HEK293 (cell line): ENCODE measurements at regions not wholly inside any gene's neighbourhood (a gene's known extent, or its start where the extent isn't known, plus 50 kb on each side); places are given as distances from the start of the nearest gene placed in this dataset.

ENCODE experiments used
- GLI2 ChIP-seq: fragments of 450-650 bp; formaldehyde crosslinking; IDR thresholded peaks from 2 replicates; pipeline ENCODE4; 2017; ENCODE audit warnings: missing biosample characterization, missing genetic modification characterization, low read depth, borderline replicate concordance
- GLIS2 ChIP-seq: fragments of 450-650 bp; formaldehyde crosslinking; IDR thresholded peaks from 2 replicates; pipeline ENCODE4 v1.5.1; 2016; ENCODE audit warnings: missing biosample characterization, missing genetic modification characterization
- HOXD13 ChIP-seq: sonication (generic); formaldehyde crosslinking; IDR thresholded peaks from 2 replicates; pipeline ENCODE4 v1.8.0; 2022; ENCODE audit warnings: missing genetic modification reagents, borderline replicate concordance
- KLF1 ChIP-seq: fragments of 450-650 bp; formaldehyde crosslinking; IDR thresholded peaks from 2 replicates; pipeline ENCODE4 v1.5.1; 2016; ENCODE audit warnings: missing biosample characterization, missing genetic modification characterization
- KLF9 ChIP-seq: fragments of 450-650 bp; formaldehyde crosslinking; IDR thresholded peaks from 2 replicates; pipeline ENCODE4 v1.5.1; 2016; ENCODE audit warnings: missing biosample characterization, missing genetic modification characterization, low read depth
- OSR2 ChIP-seq: fragments of 450-650 bp; formaldehyde crosslinking; IDR thresholded peaks from 2 replicates; pipeline ENCODE4 v1.5.1; 2016; ENCODE audit warnings: missing biosample characterization, missing genetic modification characterization
- OVOL3 ChIP-seq: fragments of 450-650 bp; formaldehyde crosslinking; IDR thresholded peaks from 2 replicates; pipeline ENCODE4 v1.5.1; 2016; ENCODE audit warnings: missing biosample characterization, missing genetic modification characterization
- YY1 ChIP-seq: fragments of 450-650 bp; formaldehyde crosslinking; IDR thresholded peaks from 2 replicates; pipeline ENCODE4 v1.5.1; 2018; ENCODE audit warnings: missing biosample characterization, missing genetic modification characterization
- ZBTB6 ChIP-seq: fragments of 450-650 bp; formaldehyde crosslinking; IDR thresholded peaks from 2 replicates; pipeline ENCODE4 v1.5.1; 2017; ENCODE audit warnings: missing biosample characterization, missing genetic modification characterization
- ZBTB8A ChIP-seq: fragments of 450-650 bp; formaldehyde crosslinking; IDR thresholded peaks from 2 replicates; pipeline ENCODE4 v1.5.1; 2016; ENCODE audit warnings: missing biosample characterization, missing genetic modification characterization
- ZNF121 ChIP-seq: fragments of 450-650 bp; formaldehyde crosslinking; IDR thresholded peaks from 2 replicates; pipeline ENCODE4 v1.5.1; 2016; ENCODE audit warnings: missing biosample characterization, missing genetic modification characterization
- ZNF132 ChIP-seq: fragments of 450-650 bp; formaldehyde crosslinking; IDR thresholded peaks from 2 replicates; pipeline ENCODE4 v1.5.1; 2017; ENCODE audit warnings: missing biosample characterization, missing genetic modification characterization, borderline replicate concordance
- ZNF133 ChIP-seq: fragments of 450-650 bp; formaldehyde crosslinking; IDR thresholded peaks from 2 replicates; pipeline ENCODE4 v1.5.1; 2016; ENCODE audit warnings: missing biosample characterization, missing genetic modification characterization
- ZNF140 ChIP-seq: fragments of 450-650 bp; formaldehyde crosslinking; IDR thresholded peaks from 2 replicates; pipeline ENCODE4 v1.5.1; 2016; ENCODE audit warnings: missing biosample characterization, missing genetic modification characterization
- ZNF157 ChIP-seq: fragments of 450-650 bp; formaldehyde crosslinking; IDR thresholded peaks from 2 replicates; pipeline ENCODE4 v1.5.1; 2016; ENCODE audit warnings: missing biosample characterization, missing genetic modification characterization
- ZNF169 ChIP-seq: fragments of 450-650 bp; formaldehyde crosslinking; IDR thresholded peaks from 2 replicates; pipeline ENCODE4 v1.5.1; 2016; ENCODE audit warnings: missing biosample characterization, missing genetic modification characterization
- ZNF223 ChIP-seq: fragments of 450-650 bp; formaldehyde crosslinking; IDR thresholded peaks from 2 replicates; pipeline ENCODE4 v1.5.1; 2016; ENCODE audit warnings: missing biosample characterization, missing genetic modification characterization
- ZNF292 ChIP-seq: fragments of 450-650 bp; formaldehyde crosslinking; IDR thresholded peaks from 2 replicates; pipeline ENCODE4 v1.5.1; 2016; ENCODE audit warnings: low read depth, missing biosample characterization, missing genetic modification characterization, borderline replicate concordance
- ZNF302 ChIP-seq: fragments of 450-650 bp; formaldehyde crosslinking; IDR thresholded peaks from 2 replicates; pipeline ENCODE4 v1.5.1; 2016; ENCODE audit warnings: missing biosample characterization, missing genetic modification characterization, low read depth
- ZNF341 ChIP-seq: fragments of 450-650 bp; formaldehyde crosslinking; IDR thresholded peaks from 2 replicates; pipeline ENCODE4; 2016; ENCODE audit warnings: low read depth, missing biosample characterization, missing genetic modification characterization
- ZNF391 ChIP-seq: fragments of 450-650 bp; formaldehyde crosslinking; IDR thresholded peaks from 2 replicates; pipeline ENCODE4 v1.5.1; 2016; ENCODE audit warnings: low read depth, missing biosample characterization, missing genetic modification characterization, borderline replicate concordance
- ZNF426 ChIP-seq: fragments of 450-650 bp; formaldehyde crosslinking; IDR thresholded peaks from 2 replicates; pipeline ENCODE4 v1.5.1; 2017; ENCODE audit warnings: missing biosample characterization, missing genetic modification characterization, mild to moderate bottlenecking, inconsistent platforms, moderate library complexity
- ZNF433 ChIP-seq: fragments of 450-650 bp; formaldehyde crosslinking; IDR thresholded peaks from 2 replicates; pipeline ENCODE4 v1.5.1; 2016; ENCODE audit warnings: missing biosample characterization, missing genetic modification characterization, low read depth
- ZNF449 ChIP-seq: fragments of 450-650 bp; formaldehyde crosslinking; IDR thresholded peaks from 2 replicates; pipeline ENCODE4 v1.5.1; 2017; ENCODE audit warnings: missing biosample characterization, mild to moderate bottlenecking, missing genetic modification characterization, moderate library complexity
- ZNF510 ChIP-seq: fragments of 450-650 bp; formaldehyde crosslinking; IDR thresholded peaks from 2 replicates; pipeline ENCODE4 v1.5.1; 2018; ENCODE audit warnings: mild to moderate bottlenecking, missing genetic modification characterization, missing biosample characterization; ENCODE audit not compliant: insufficient replicate concordance
- ZNF521 ChIP-seq: fragments of 450-650 bp; formaldehyde crosslinking; IDR thresholded peaks from 2 replicates; pipeline ENCODE4 v1.5.1; 2017; ENCODE audit warnings: missing biosample characterization, mild to moderate bottlenecking, missing genetic modification characterization
- ZNF530 ChIP-seq: fragments of 450-650 bp; formaldehyde crosslinking; IDR thresholded peaks from 2 replicates; pipeline ENCODE4 v1.5.1; 2016; ENCODE audit warnings: low read depth, missing biosample characterization, missing genetic modification characterization
- ZNF555 ChIP-seq: fragments of 450-650 bp; formaldehyde crosslinking; conservative IDR thresholded peaks from 2 replicates; pipeline ENCODE4 v1.5.1; 2017; ENCODE audit warnings: missing biosample characterization, mild to moderate bottlenecking, missing genetic modification characterization, inconsistent platforms
- ZNF571 ChIP-seq: fragments of 450-650 bp; formaldehyde crosslinking; IDR thresholded peaks from 2 replicates; pipeline ENCODE4 v1.5.0; 2017; ENCODE audit warnings: missing biosample characterization, missing genetic modification characterization
- ZNF580 ChIP-seq: fragments of 450-650 bp; formaldehyde crosslinking; IDR thresholded peaks from 2 replicates; pipeline ENCODE4 v1.5.1; 2016; ENCODE audit warnings: missing biosample characterization, missing genetic modification characterization
- ZNF585B ChIP-seq: fragments of 450-650 bp; formaldehyde crosslinking; IDR thresholded peaks from 2 replicates; pipeline ENCODE4 v1.5.1; 2016; ENCODE audit warnings: missing biosample characterization, missing genetic modification characterization
- ZNF623 ChIP-seq: fragments of 450-650 bp; formaldehyde crosslinking; IDR thresholded peaks from 2 replicates; pipeline ENCODE4 v1.5.1; 2016; ENCODE audit warnings: missing biosample characterization, missing genetic modification characterization
- ZNF624 ChIP-seq: fragments of 450-650 bp; formaldehyde crosslinking; IDR thresholded peaks from 2 replicates; pipeline ENCODE4 v1.5.1; 2017; ENCODE audit warnings: missing biosample characterization, missing genetic modification characterization
- ZNF670 ChIP-seq: fragments of 450-650 bp; formaldehyde crosslinking; IDR thresholded peaks from 2 replicates; pipeline ENCODE4 v1.5.1; 2016; ENCODE audit warnings: missing biosample characterization, missing genetic modification characterization, low read depth
- ZNF776 ChIP-seq: fragments of 450-650 bp; formaldehyde crosslinking; IDR thresholded peaks from 2 replicates; pipeline ENCODE4 v1.5.0; 2017; ENCODE audit warnings: missing biosample characterization, missing genetic modification characterization, borderline replicate concordance
- TF ChIP-seq, protein P1 (sequence below): fragments of 450-650 bp; formaldehyde crosslinking; IDR thresholded peaks from 2 replicates; pipeline ENCODE4 v1.5.1; 2017; ENCODE audit warnings: missing biosample characterization, missing genetic modification characterization
- TF ChIP-seq, protein P2 (sequence below): fragments of 450-650 bp; formaldehyde crosslinking; IDR thresholded peaks from 2 replicates; pipeline ENCODE4 v1.5.1; 2016; ENCODE audit warnings: missing biosample characterization, missing genetic modification characterization

DNA sequence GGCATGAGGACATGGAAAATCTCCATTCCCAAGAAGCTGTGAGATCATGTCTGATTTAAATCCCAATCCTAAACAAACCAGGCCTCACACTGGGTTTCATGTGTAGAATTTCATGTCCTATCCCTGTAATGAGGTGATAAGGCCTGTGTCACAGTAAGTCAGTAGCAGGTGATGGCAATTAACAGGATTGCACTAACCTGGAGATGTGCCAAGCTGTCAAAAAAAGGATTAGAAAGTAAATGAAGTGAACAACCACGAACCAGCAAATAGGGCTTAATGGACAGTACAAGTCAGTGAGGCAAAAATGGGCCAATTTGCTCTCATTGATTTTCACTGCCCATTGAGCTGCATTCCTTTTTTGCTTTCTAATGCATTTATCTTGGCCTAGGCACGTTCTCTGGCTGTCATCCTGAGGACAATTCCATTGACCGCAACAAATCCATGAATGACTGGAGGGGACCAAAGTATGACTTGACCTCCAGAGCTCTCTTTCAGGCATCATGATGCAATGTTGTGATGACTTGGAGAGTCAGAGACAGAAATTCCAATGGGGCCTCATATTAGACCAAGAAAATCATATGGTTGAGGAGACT, 673.6 kb upstream of the ADGRL2 start (continued):
- TF ChIP-seq ZNF585B (tag by site-specific recombination) (no peak), ZNF292 (no peak), GLIS2 (tag by site-specific recombination) (peak; percentile 84), ZNF426 (peak; percentile 5; the same call in 1 of the 2 replicates), ZNF510 (tag by site-specific recombination) (no peak), ZNF157 (tag by site-specific recombination) (no peak), ZNF776 (tag by site-specific recombination) (no peak), ZNF580 (tag by site-specific recombination) (peak; percentile 97), KLF9 (tag by site-specific recombination) (peak; percentile 69), ZNF530 (0 out of 2 replicates have a peak, but pooled peaks have one; percentile 7), KLF1 (tag by site-specific recombination) (0 out of 2 replicates have a peak, but pooled peaks have one; percentile 23), ZNF555 (tag by site-specific recombination) (no peak), ZNF521 (tag by site-specific recombination) (no peak), ZNF433 (tag by site-specific recombination) (no peak), ZNF341 (tag by site-specific recombination) (no peak), ZNF132 (tag by site-specific recombination) (no peak), ZNF121 (tag by site-specific recombination) (peak; percentile 72), GLI2 (peak; percentile 99), ZNF169 (tag by site-specific recombination) (no peak), ZNF140 (tag by site-specific recombination) (0 out of 2 replicates have a peak, but pooled peaks have one; percentile 17), ZNF133 (no peak), OSR2 (tag by site-specific recombination) (peak; percentile 100), ZNF302 (no peak; the same call in 1 of the 2 replicates), ZNF449 (tag by site-specific recombination) (no peak; the same call in 1 of the 2 replicates), ZNF571 (tag by site-specific recombination) (no peak), ZNF623 (tag by site-specific recombination) (peak; percentile 54), HOXD13 (CRISPR knock-in tag) (no peak), ZNF624 (peak; percentile 55; the same call in 1 of the 2 replicates), ZNF223 (tag by site-specific recombination) (peak; percentile 28; the same call in 1 of the 2 replicates), ZBTB6 (tag by site-specific recombination) (no peak), OVOL3 (tag by site-specific recombination) (peak; percentile 92), ZNF670 (no peak), ZNF391 (tag by site-specific recombination) (peak; percentile 100), ZBTB8A (tag by site-specific recombination) (peak; percentile 89), YY1 (peak; percentile 72)
- TF ChIP-seq, protein P1, sequence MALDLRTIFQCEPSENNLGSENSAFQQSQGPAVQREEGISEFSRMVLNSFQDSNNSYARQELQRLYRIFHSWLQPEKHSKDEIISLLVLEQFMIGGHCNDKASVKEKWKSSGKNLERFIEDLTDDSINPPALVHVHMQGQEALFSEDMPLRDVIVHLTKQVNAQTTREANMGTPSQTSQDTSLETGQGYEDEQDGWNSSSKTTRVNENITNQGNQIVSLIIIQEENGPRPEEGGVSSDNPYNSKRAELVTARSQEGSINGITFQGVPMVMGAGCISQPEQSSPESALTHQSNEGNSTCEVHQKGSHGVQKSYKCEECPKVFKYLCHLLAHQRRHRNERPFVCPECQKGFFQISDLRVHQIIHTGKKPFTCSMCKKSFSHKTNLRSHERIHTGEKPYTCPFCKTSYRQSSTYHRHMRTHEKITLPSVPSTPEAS (tag by site-specific recombination): peak; percentile 84
- TF ChIP-seq, protein P2, sequence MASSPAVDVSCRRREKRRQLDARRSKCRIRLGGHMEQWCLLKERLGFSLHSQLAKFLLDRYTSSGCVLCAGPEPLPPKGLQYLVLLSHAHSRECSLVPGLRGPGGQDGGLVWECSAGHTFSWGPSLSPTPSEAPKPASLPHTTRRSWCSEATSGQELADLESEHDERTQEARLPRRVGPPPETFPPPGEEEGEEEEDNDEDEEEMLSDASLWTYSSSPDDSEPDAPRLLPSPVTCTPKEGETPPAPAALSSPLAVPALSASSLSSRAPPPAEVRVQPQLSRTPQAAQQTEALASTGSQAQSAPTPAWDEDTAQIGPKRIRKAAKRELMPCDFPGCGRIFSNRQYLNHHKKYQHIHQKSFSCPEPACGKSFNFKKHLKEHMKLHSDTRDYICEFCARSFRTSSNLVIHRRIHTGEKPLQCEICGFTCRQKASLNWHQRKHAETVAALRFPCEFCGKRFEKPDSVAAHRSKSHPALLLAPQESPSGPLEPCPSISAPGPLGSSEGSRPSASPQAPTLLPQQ: peak; percentile 95
